ENCODE measurements at regions not wholly inside any gene's neighbourhood (a gene's known extent, or its start where the extent isn't known, plus 50 kb on each side); places are given as distances from the start of the nearest gene placed in this dataset.

GRCh38 chr3:166697495-166697894 is 682.6 kb downstream of the ZBBX start:
- Histone ChIP-seq H3K9me3 (ENCODE audit: low read depth, low read length, poor library complexity, severe bottlenecking) (no peaks in the 10 kb centered on the region), H3K36me3 (ENCODE audit: insufficient read depth, low read length, poor library complexity, severe bottlenecking) (no peaks in the 10 kb centered on the region), H3K4me3 (ENCODE audit: low read depth, low read length, poor library complexity, severe bottlenecking) (no peak overlapping the region), H3K27ac (ENCODE audit: low read depth, low read length, poor library complexity, severe bottlenecking) (no peak overlapping the region), H3K27me3 (replicated peaks; ENCODE audit: insufficient read depth, low read depth, low read length, poor library complexity) (no peaks in the 10 kb centered on the region), H3K4me1 (ENCODE audit: insufficient read depth, low read length, poor library complexity, severe bottlenecking) (no peaks in the 10 kb centered on the region)
- BruUV-seq (replicated peaks) = no TSS peak
- DNase-seq (ENCODE audit: low spot score) = no peak
- POLR2A ChIA-PET (ENCODE audit: low non-redundant PET) = no interaction called here
- intact Hi-C loops (cut with micrococcal nuclease; ENCODE audit: unreplicated experiment) = no loop called here
- CTCF ChIA-PET = no interaction called here
- no peak for TF ChIP-seq CTCF (conservative IDR thresholded peaks at IDR 0.05; ENCODE audit: low read depth, low read length)
- no peak for TF ChIP-seq EZH2 (IDR thresholded peaks at IDR 0.05; ENCODE audit: borderline replicate concordance, low read depth, low read length, poor library complexity, severe bottlenecking)

DNA sequence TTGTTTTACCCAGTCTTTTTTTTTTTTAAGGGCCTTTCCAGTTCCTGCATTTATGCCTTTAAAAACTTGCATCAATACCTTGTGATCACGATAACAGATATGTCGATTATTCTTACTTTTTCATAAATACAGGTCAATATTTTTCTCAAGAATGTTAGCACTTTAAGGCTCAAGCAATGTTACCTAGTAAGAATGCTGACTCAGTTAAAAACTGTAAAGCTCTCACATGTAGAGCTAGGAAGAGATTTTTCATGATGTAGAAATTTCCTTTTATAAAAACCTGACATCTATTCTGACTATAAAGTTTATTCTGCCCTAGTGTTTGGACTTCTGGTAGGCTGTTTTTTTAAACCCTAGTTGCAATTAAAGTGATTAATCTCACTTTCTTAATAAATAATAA is 684.0 kb downstream of the ZBBX start:
- intact Hi-C loops (cut with micrococcal nuclease; ENCODE audit: unreplicated experiment) = no loop called here
- no peaks in the 10 kb centered on the region for H3K27me3 ChIP-seq (replicated peaks; ENCODE audit: insufficient read depth, low read depth, low read length, poor library complexity)

DNA sequence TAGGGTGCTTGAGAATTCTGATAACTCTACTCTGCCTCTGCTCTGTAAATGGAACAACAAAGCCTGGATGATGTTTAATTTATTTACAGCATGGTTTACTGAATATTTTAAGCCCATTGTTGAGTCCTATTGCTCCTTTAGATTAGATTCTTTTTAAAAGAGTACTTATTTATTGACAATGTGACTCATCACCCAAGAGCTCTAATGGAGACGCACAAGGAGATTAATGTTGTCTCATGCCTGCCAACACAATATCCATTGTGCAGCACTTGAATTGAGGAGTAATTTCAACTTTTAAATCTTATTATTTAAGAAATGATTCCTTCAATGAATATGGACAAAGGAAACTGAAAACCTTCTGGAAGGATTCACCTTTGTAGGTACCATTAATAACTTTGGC is 691.4 kb downstream of the ZBBX start:
- Histone ChIP-seq H3K4me3 (ENCODE audit: low read depth, low read length, poor library complexity, severe bottlenecking) (no peak overlapping the region), H3K27me3 (replicated peaks; ENCODE audit: insufficient read depth, low read depth, low read length, poor library complexity) (no peaks in the 10 kb centered on the region), H3K9me3 (ENCODE audit: low read depth, low read length, poor library complexity, severe bottlenecking) (no peaks in the 10 kb centered on the region), H3K4me1 (ENCODE audit: insufficient read depth, low read length, poor library complexity, severe bottlenecking) (no peaks in the 10 kb centered on the region), H3K27ac (ENCODE audit: low read depth, low read length, poor library complexity, severe bottlenecking) (no peak overlapping the region), H3K36me3 (ENCODE audit: insufficient read depth, low read length, poor library complexity, severe bottlenecking) (no peaks in the 10 kb centered on the region)
- ChIA-PET CTCF (no interaction called here), POLR2A (ENCODE audit: low non-redundant PET) (no interaction called here)
- intact Hi-C loops (cut with micrococcal nuclease; ENCODE audit: unreplicated experiment) = no loop called here
- BruUV-seq (replicated peaks) = no TSS peak
- no peak for DNase-seq (ENCODE audit: low spot score)
- TF ChIP-seq EZH2 (IDR thresholded peaks at IDR 0.05; ENCODE audit: borderline replicate concordance, low read depth, low read length, poor library complexity, severe bottlenecking) = no peak
- TF ChIP-seq CTCF (conservative IDR thresholded peaks at IDR 0.05; ENCODE audit: low read depth, low read length) = no peak

More for the DNA sequence above, 684.0 kb downstream of the ZBBX start:
- no peaks in the 10 kb centered on the region for H3K9me3 ChIP-seq (ENCODE audit: low read depth, low read length, poor library complexity, severe bottlenecking)
- POLR2A ChIA-PET (ENCODE audit: low non-redundant PET) = no interaction called here
- no peak for DNase-seq (ENCODE audit: low spot score)
- TF ChIP-seq CTCF (conservative IDR thresholded peaks at IDR 0.05; ENCODE audit: low read depth, low read length) = no peak
- TF ChIP-seq EZH2 (IDR thresholded peaks at IDR 0.05; ENCODE audit: borderline replicate concordance, low read depth, low read length, poor library complexity, severe bottlenecking) = no peak
- H3K36me3 ChIP-seq (ENCODE audit: insufficient read depth, low read length, poor library complexity, severe bottlenecking) = no peaks in the 10 kb centered on the region
- CTCF ChIA-PET = no interaction called here
- no TSS peak for BruUV-seq (replicated peaks)
- no peak overlapping the region for H3K4me3 ChIP-seq (ENCODE audit: low read depth, low read length, poor library complexity, severe bottlenecking)
- no peaks in the 10 kb centered on the region for H3K4me1 ChIP-seq (ENCODE audit: insufficient read depth, low read length, poor library complexity, severe bottlenecking)
- H3K27ac ChIP-seq (ENCODE audit: low read depth, low read length, poor library complexity, severe bottlenecking) = no peak overlapping the region

Measured in A673 (cell line).